Liver (tissue), 8 donors: ENCODE measurements at regions not wholly inside any gene's neighbourhood (a gene's known extent, or its start where the extent isn't known, plus 50 kb on each side); places are given as distances from the start of the nearest gene placed in this dataset.

Experiments used
- DNase-seq: peaks from one replicate; pipeline ENCODE4 v3.0.0-alpha.2; 2017; ENCODE audit warnings: low spot score
- H3K27ac ChIP-seq, 2 donors: one replicate each; pipeline ENCODE4 v1.7.0; 2013; ENCODE audit warnings: inconsistent platforms in 2 of 2, low read length in 2 of 2, control low read depth in 1 of 2, low read depth in 1 of 2, mild to moderate bottlenecking in 1 of 2
- H3K27me3 ChIP-seq, 4 donors: one replicate each; pipeline versions ENCODE4 v1.6.1 to v1.7.0; 2013; ENCODE audit warnings: low read length in 3 of 4, inconsistent platforms in 1 of 4, mild to moderate bottlenecking in 1 of 4, moderate library complexity in 1 of 4; ENCODE audit not compliant: control insufficient read depth in 4 of 4, insufficient read depth in 4 of 4
- H3K36me3 ChIP-seq, 4 donors: one replicate each; pipeline versions ENCODE4 v1.6.1 to v1.7.0; 2013; ENCODE audit warnings: low read length in 3 of 4, mild to moderate bottlenecking in 3 of 4, low read depth in 1 of 4, moderate library complexity in 1 of 4; ENCODE audit not compliant: control insufficient read depth in 4 of 4, insufficient read depth in 3 of 4
- H3K4me1 ChIP-seq, 4 donors: one replicate each; pipeline versions ENCODE4 v1.6.1 to v1.7.0; 2013; ENCODE audit warnings: low read length in 3 of 4, mild to moderate bottlenecking in 3 of 4, moderate library complexity in 1 of 4; ENCODE audit not compliant: control insufficient read depth in 4 of 4, insufficient read depth in 4 of 4
- H3K4me3 ChIP-seq, 3 donors: one replicate each; pipeline versions ENCODE4 v1.6.1 to v1.7.0; 2013; ENCODE audit warnings: low read length in 3 of 3, control low read depth in 1 of 3, low read depth in 1 of 3, mild to moderate bottlenecking in 1 of 3
- H3K9ac ChIP-seq, 2 donors: one replicate each; pipeline ENCODE4 v1.7.0; 2013; ENCODE audit warnings: low read length in 2 of 2, mild to moderate bottlenecking in 2 of 2, moderate library complexity in 2 of 2, control low read depth in 1 of 2, low read depth in 1 of 2
- H3K9me3 ChIP-seq, 4 donors: one replicate each; pipeline versions ENCODE4 v1.6.1 to v1.7.0; 2013; ENCODE audit warnings: low read length in 3 of 4; ENCODE audit not compliant: control insufficient read depth in 4 of 4
- ATF3 ChIP-seq: IDR thresholded peaks from 2 replicates; pipeline ENCODE4 v1.6.1; 2016; ENCODE audit warnings: antibody characterized with exemption
- CTCF ChIP-seq: fragments of 150-350 bp; IDR thresholded peaks from 2 replicates; pipeline ENCODE4 v1.5.1; 2017; ENCODE audit warnings: improper control_type of control experiment, low read depth, low read length; ENCODE audit not compliant: missing input control
- FOXA1 ChIP-seq: IDR thresholded peaks from 2 replicates; pipeline ENCODE4 v1.6.1; 2016; ENCODE audit warnings: antibody characterized with exemption
- FOXA2 ChIP-seq: IDR thresholded peaks from 2 replicates; pipeline ENCODE4 v1.6.1; 2016; ENCODE audit warnings: antibody characterized with exemption
- GABPA ChIP-seq, 2 donors: IDR thresholded peaks in 1 of 2; conservative IDR thresholded peaks in 1 of 2; 2 replicates each; pipeline ENCODE4 v1.6.1; 2016; ENCODE audit warnings: antibody characterized with exemption in 2 of 2, mild to moderate bottlenecking in 1 of 2, moderate library complexity in 1 of 2
- HNF4A ChIP-seq, 2 donors: conservative IDR thresholded peaks; 2 replicates each; pipeline ENCODE4 v1.6.1; 2016; ENCODE audit warnings: antibody characterized with exemption in 2 of 2, mild to moderate bottlenecking in 2 of 2
- HNF4G ChIP-seq: IDR thresholded peaks from 2 replicates; pipeline ENCODE4 v1.6.1; 2016; ENCODE audit warnings: antibody characterized with exemption
- JUND ChIP-seq, 2 donors: IDR thresholded peaks; 2 replicates each; pipeline ENCODE4 v1.6.1; 2016; ENCODE audit warnings: antibody characterized with exemption in 2 of 2
- MAX ChIP-seq: IDR thresholded peaks from 2 replicates; pipeline ENCODE4 v1.6.1; 2016; ENCODE audit warnings: antibody characterized with exemption
- RAD21 ChIP-seq, 2 donors: IDR thresholded peaks; 2 replicates each; pipeline ENCODE4 v1.6.1; 2016; ENCODE audit warnings: antibody characterized with exemption in 2 of 2, mild to moderate bottlenecking in 2 of 2
- REST ChIP-seq: IDR thresholded peaks from 2 replicates; pipeline ENCODE4 v1.6.1; 2016; ENCODE audit warnings: antibody characterized with exemption, mild to moderate bottlenecking
- RXRA ChIP-seq, 2 donors: IDR thresholded peaks; 2 replicates each; pipeline ENCODE4 v1.6.1; 2017 to 2018; ENCODE audit warnings: antibody characterized with exemption in 2 of 2, mild to moderate bottlenecking in 1 of 2
- TAF1 ChIP-seq: conservative IDR thresholded peaks from 2 replicates; pipeline ENCODE4 v1.6.1; 2016; ENCODE audit warnings: antibody characterized with exemption, mild to moderate bottlenecking
- YY1 ChIP-seq: IDR thresholded peaks from 2 replicates; pipeline ENCODE4 v1.6.1; 2016; ENCODE audit warnings: antibody characterized with exemption, mild to moderate bottlenecking
- ZBTB33 ChIP-seq: IDR thresholded peaks from 2 replicates; pipeline ENCODE4 v1.6.1; 2016; ENCODE audit warnings: antibody characterized with exemption
- WGBS: extraction: QIAGEN DNeasy Blood & Tissue Kit; methylation state at CpG from one replicate; pipeline ENCODE4 v1.1.7; 2013; 5-methylcytosine and 5-hydroxymethylcytosine counted together
- donor health status: healthy.
- donor health status: healthy.
- donor health status: healthy.
- donor health status: healthy.
- donor health status: healthy.

DNA sequence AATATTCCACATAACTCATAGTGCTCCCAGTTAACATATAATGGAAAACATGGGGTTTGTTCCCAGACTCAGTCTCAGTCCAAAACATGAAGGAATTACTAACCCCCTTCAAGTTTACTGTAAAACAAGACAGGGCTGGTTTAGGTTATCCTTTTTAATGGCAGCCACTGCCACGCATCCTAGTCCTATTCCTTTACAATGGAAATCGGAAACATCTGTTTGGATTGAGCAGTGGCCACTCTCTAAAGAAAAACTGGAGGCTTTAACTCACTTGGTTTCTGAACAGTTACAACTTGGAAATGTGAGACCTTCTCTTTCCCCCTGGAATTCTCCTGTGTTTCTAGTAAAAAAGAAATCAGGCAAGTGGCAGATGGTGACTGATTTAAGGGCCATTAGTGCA, 609.9 kb upstream of the ACO1 start (continued):
- TF ChIP-seq CTCF, result no peak

- Histone ChIP-seq H3K9ac (no peak overlapping the region), H3K4me3 (no peak overlapping the region), H3K4me1 (no peaks in the 10 kb centered on the region), H3K36me3 (no peaks in the 10 kb centered on the region), H3K27ac (no peak overlapping the region), H3K9me3 (peaks cover 3 to 9% (median 5%) of the 10 kb centered on the region in 4 donors), H3K27me3 (no peaks in the 10 kb centered on the region)
- WGBS, result 56% methylated on average over 3 of the region's 3 CpGs
- TF ChIP-seq RXRA (IDR thresholded peaks at IDR 0.05) (no peak), ATF3 (no peak), FOXA1 (no peak), CTCF (no peak), JUND (IDR thresholded peaks at IDR 0.05) (no peak), RAD21 (IDR thresholded peaks at IDR 0.05) (no peak), HNF4A (conservative IDR thresholded peaks at IDR 0.05) (no peak), TAF1 (no peak), REST (no peak), FOXA2 (no peak), YY1 (no peak), GABPA (IDR thresholded peaks at IDR 0.05 in 1 of 2, conservative IDR thresholded peaks at IDR 0.05 in 1 of 2) (no peak), HNF4G (no peak), MAX (no peak)
- no peak for DNase-seq
Measured at GRCh38 chr9:31776471-31776870, 608.0 kb upstream of the ACO1 start.

- 32% methylated on average over 2 of the region's 2 CpGs for WGBS
Measured at GRCh38 chr9:31783491-31783890, 601.0 kb upstream of the ACO1 start.

More at GRCh38 chr9:31783491-31783890, 601.0 kb upstream of the ACO1 start:
- TF ChIP-seq FOXA2, result no peak
- TF ChIP-seq TAF1, result no peak
- TF ChIP-seq MAX, result no peak
- TF ChIP-seq JUND (IDR thresholded peaks at IDR 0.05), result no peak
- TF ChIP-seq ZBTB33, result no peak
- TF ChIP-seq REST, result no peak
- DNase-seq, result no peak
- H3K27me3 ChIP-seq, result no peaks in the 10 kb centered on the region
- H3K4me1 ChIP-seq, result no peaks in the 10 kb centered on the region
- H3K9ac ChIP-seq, result no peak overlapping the region
- H3K9me3 ChIP-seq, result peaks cover 0 to 6% (median 4%) of the 10 kb centered on the region in 4 donors
- no peak overlapping the region for H3K4me3 ChIP-seq
- H3K27ac ChIP-seq, result no peak overlapping the region
- no peaks in the 10 kb centered on the region for H3K36me3 ChIP-seq
